GM18951 (cell line): ENCODE measurements at regions not wholly inside any gene's neighbourhood (a gene's known extent, or its start where the extent isn't known, plus 50 kb on each side); places are given as distances from the start of the nearest gene placed in this dataset.

ENCODE experiments used
- POLR2A ChIP-seq: IDR thresholded peaks from 4 replicates; pipeline ENCODE4 v1.6.1; 2011; ENCODE audit warnings: mild to moderate bottlenecking; ENCODE audit not compliant: insufficient read length, insufficient read depth; ENCODE audit errors: extremely low read depth
- in situ Hi-C: fragments of 300-500 bp; cut with MboI; formaldehyde crosslinking; loops from one replicate; pipeline ENCODE4 v1.12.0; 2022; ENCODE audit warnings: low sequenced_read_pairs, mixed read lengths, inconsistent platforms; ENCODE audit not compliant: unreplicated experiment

DNA sequence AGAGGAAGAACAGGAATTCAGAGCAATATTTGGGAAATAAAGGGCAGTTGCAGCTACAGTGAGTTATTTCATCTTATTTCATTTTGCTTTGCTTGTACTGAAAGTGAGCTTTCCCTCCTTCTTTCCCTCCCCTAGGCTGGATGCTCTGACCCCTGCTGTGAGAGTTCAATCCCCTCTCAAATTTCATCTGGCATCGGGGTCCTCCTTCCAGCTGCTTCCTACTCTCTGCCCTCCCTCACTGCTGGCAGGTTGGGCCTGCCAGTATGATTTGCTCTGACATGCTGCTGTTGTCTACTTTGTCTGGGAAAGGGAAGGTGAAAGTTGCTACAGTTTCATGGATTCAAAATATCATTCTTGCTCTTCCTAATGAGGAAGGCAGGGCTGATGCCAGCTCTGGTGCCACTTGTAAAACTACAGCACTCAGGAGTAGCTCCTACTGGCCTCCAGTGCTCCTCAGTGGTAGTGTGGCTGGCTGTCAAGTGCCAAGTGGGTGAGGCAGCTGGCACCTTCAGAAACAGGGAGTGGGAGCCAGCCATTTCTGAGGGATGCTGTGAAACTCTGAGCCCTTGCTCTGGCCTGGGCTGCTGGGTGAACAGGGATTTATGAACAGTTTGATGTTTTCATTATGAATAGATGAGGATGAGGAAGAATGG lies 408.6 kb downstream of the HAPSTR1 start:
- in situ Hi-C loops = no loop called here
- TF ChIP-seq POLR2A = no peak

DNA sequence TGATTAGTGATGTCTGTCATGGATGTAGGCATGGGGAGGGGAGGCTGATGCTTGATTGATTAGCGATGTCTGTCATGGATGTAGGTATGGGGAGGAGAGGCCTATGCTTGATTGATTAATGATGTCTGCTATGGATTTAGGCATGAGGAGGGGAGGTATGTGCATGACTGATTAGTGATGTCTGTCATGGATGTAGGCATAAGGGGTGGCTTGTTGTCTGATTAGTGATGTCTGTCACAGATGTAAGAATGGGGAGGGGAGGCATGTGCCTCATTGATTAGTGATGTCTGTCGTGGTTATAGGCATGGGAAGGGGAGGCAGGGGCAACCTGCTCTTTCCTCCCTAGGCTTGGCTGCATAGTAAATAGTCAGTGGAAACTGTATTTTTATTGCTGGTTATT lies 409.4 kb downstream of the HAPSTR1 start:
- in situ Hi-C loops = no loop called here
- no peak for TF ChIP-seq POLR2A

- no peak for TF ChIP-seq POLR2A
- in situ Hi-C loops = no loop called here
These were observed 412.0 kb downstream of the HAPSTR1 start for GRCh38 chr16:9503251-9503984.

GRCh38 chr16:9508328-9508936 lies 417.0 kb downstream of the HAPSTR1 start:
- TF ChIP-seq POLR2A = no peak
- in situ Hi-C loops = no loop called here

GRCh38 chr16:9509663-9510062 lies 418.2 kb downstream of the HAPSTR1 start:
- in situ Hi-C loops = no loop called here
- no peak for TF ChIP-seq POLR2A

- no peak for TF ChIP-seq POLR2A
- in situ Hi-C loops = no loop called here
These were observed 419.9 kb downstream of the HAPSTR1 start for GRCh38 chr16:9511389-9511788.

DNA sequence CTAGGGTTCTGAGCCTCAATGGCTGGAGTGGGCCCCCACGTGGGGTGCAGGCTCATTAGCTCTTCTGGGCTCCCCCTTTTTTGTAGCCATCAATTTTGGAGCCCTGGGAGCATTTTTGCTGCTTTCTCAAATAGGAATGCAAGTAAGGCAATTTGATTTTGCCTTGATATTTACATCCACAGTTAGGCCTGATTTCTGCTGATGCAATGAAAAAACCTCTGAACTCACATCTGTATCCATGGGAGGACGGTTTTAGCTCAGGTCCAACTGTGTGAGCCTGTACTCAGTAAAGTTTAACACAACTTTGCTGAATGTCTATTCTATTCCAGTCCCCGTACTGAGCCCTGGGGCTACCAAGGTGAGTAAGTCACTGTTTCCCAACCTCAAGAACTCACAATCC lies 425.0 kb downstream of the HAPSTR1 start:
- in situ Hi-C loops = no loop called here
- no peak for TF ChIP-seq POLR2A

DNA sequence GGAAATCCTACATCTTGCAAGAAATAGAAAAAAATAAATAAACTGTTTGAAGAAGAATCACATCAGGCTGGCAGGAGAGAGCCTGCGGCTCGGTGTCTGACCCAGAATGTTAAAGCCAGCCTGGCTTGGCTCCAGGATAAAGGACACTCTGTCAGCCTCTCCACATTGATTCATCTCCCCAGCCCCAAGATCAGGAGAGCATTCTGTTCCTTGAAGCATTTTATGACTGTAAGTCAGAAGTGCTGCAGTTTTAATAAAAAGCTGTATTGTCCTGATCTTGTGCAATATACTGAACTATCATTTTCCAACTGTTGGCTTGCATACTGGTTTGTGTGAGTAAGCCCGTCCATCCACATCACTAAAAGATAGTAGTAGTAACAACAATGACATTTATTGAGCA lies 426.6 kb downstream of the HAPSTR1 start:
- in situ Hi-C loops = no loop called here
- TF ChIP-seq POLR2A = no peak

GRCh38 chr16:9518581-9518980 lies 427.1 kb downstream of the HAPSTR1 start:
- in situ Hi-C loops = no loop called here
- no peak for TF ChIP-seq POLR2A

DNA sequence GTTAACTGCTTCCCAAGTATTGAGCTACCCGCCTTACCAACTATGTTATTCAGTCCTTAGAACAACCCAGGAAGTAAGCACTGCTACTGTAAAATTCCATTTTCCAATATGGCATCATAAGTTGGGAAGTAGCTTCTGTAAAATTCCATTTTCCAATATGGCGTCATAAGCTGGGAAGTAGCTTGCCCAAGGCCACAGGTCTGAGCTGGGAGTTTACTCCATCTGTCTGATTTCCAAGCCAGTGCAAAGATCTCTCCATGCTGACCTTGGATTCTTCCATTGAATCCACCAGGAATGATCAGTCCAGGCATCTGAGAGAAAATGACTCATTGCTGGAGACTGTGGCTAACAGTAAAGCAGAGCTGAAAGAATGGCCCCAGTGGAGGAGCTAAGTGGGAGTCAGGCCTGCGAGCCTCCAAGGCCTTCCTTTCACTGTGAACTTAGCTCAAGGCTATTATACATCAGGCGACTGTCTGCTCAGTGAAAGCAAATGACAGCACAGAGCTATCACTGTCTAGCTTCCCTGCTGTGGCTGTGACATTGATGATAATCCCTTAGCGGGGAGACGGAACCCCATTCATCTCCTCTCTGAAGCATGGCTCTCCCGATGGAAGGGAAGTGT lies 430.4 kb downstream of the HAPSTR1 start:
- in situ Hi-C loops = no loop called here

DNA sequence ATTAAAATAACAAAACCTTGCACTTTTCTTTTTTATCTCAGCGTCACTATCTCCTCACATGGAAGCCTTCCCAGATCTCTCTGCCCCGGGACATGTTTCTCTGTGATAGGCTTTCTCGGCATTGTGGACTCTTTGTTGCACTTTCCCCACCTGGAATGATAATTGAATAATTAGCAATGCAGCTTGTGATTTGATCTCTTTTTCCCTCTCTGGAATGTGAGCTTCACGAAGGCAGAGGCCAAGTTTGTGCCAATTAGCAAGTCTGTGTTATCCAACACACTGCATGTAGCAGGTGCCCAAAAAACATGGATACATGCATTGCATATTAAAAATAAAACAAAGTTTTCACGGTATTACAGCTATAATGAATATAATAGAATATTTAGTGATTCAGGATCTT lies 431.2 kb downstream of the HAPSTR1 start:
- no peak for TF ChIP-seq POLR2A
- in situ Hi-C loops = no loop called here

More for the DNA sequence above, 430.4 kb downstream of the HAPSTR1 start:
- TF ChIP-seq POLR2A = no peak

GRCh38 chr16:9523994-9524393 lies 432.6 kb downstream of the HAPSTR1 start:
- in situ Hi-C loops = no loop called here
- TF ChIP-seq POLR2A = no peak

DNA sequence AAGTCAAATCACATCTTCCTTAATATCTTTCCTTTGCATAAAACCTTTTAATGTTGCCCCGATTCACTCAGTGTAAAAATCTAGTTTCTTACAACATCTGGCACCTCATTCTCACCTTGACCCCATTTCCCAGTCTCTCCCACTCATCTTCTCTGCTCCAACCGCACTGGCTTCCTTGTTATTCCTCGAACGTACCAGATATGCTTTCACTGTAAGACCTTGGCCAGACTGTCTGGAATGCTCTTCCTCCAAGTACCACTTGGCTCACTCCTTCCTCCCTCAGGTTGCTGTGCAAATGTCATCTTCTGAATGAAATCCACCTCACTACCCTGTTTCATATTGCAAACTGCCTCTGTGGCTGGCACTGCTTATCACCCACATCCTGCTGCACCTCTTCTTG lies 433.6 kb downstream of the HAPSTR1 start:
- in situ Hi-C loops = no loop called here
- no peak for TF ChIP-seq POLR2A

DNA sequence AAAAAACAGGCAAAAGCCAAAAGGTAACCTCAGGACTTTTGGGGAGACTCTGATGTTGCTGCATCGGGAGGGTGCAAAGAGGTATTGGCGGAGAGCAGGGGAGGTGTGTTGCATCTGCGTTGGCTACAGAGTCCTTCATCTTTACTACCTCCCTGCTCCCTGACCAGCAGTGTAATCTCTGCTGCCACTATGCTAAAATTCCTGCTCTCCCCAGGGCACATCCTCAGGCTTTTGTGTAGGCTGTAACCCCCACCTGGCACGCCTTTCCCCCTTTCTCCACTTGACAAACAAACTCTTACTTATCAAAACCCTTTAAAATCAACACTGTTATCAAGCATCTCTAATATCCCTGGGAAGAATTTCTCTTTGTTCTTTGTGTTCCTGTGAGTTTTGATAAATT lies 435.3 kb downstream of the HAPSTR1 start:
- in situ Hi-C loops = no loop called here
- no peak for TF ChIP-seq POLR2A

DNA sequence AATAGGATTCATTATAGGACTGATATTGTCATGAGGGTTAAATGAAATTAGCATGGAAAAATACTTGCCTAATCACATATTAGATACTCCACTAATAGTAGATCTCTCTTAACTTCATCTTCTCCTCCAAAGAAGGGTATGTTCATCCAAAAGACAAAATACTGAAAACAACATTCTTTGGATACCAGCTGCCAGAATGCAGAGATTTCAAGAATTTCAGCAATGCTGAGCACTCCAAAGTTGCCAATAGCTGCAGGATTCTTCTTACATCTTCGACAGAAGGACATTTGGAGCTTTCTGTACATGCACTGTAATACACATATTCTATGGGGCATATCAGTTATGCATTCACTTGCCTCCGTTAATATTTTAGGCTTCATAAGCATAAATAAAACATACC lies 436.5 kb downstream of the HAPSTR1 start:
- TF ChIP-seq POLR2A = no peak
- in situ Hi-C loops = no loop called here
